GM18909 (cell line): ENCODE measurements at regions not wholly inside any gene's neighbourhood (a gene's known extent, or its start where the extent isn't known, plus 50 kb on each side); places are given as distances from the start of the nearest gene placed in this dataset.
"Not testable (repeated sequence)": the region's sequence is repeated elsewhere in the genome, so short reads cannot be mapped to it uniquely, and the experiment has no call there.

Experiments
- ATAC-seq: cut with Tn5 transposase; IDR thresholded peaks from one replicate; pipeline ENCODE4 v1.9.1; 2021; ENCODE audit warnings: mild to moderate bottlenecking; ENCODE audit not compliant: unreplicated experiment, poor library complexity

- ATAC-seq, result no peak
Observed at GRCh38 chr10:128178302-128178958, 52.2 kb upstream of the MKI67 start.

- ATAC-seq, result no peak
Observed at GRCh38 chr10:128180843-128181242, 54.6 kb upstream of the MKI67 start.

- ATAC-seq, result no peak
Observed at GRCh38 chr10:128185627-128186026, 59.4 kb upstream of the MKI67 start.

- no peak for ATAC-seq
Observed at GRCh38 chr10:128186959-128187787, 61.0 kb upstream of the MKI67 start.

GRCh38 chr10:128187788-128188185 lies 61.6 kb upstream of the MKI67 start:
- ATAC-seq, result no peak

GRCh38 chr10:128189176-128189575 lies 63.0 kb upstream of the MKI67 start:
- no peak for ATAC-seq

GRCh38 chr10:128191847-128192246 lies 65.6 kb upstream of the MKI67 start:
- ATAC-seq, result no peak

GRCh38 chr10:128201826-128202225 lies 75.6 kb upstream of the MKI67 start:
- ATAC-seq, result not testable (repeated sequence)

GRCh38 chr10:128203028-128203427 lies 76.8 kb upstream of the MKI67 start:
- ATAC-seq, result no peak

GRCh38 chr10:128205591-128205990 lies 79.4 kb upstream of the MKI67 start:
- ATAC-seq, result not testable (repeated sequence)

- ATAC-seq, result no peak
Observed at GRCh38 chr10:128206676-128207075, 80.5 kb upstream of the MKI67 start.

- ATAC-seq, result no peak
Observed at GRCh38 chr10:128209862-128210214, 83.6 kb upstream of the MKI67 start.

- ATAC-seq, result peak; percentile 49
Observed at GRCh38 chr10:128210215-128211063, 84.2 kb upstream of the MKI67 start.

- ATAC-seq, result no peak
Observed at GRCh38 chr10:128211064-128211504, 84.9 kb upstream of the MKI67 start.

- peak; percentile 97 for ATAC-seq
Observed at GRCh38 chr10:128211953-128212727, 85.9 kb upstream of the MKI67 start.

GRCh38 chr10:128213156-128213555 lies 86.9 kb upstream of the MKI67 start:
- ATAC-seq, result no peak

- no peak for ATAC-seq
Observed at GRCh38 chr10:128215733-128216132, 89.5 kb upstream of the MKI67 start.

- no peak for ATAC-seq
Observed at GRCh38 chr10:128217136-128217535, 90.9 kb upstream of the MKI67 start.

GRCh38 chr10:128218161-128218560 lies 91.9 kb upstream of the MKI67 start:
- ATAC-seq, result no peak

- no peak for ATAC-seq
Observed at GRCh38 chr10:128219295-128219694, 93.1 kb upstream of the MKI67 start.
